SK-N-SH (cell line): ENCODE measurements at regions not wholly inside any gene's neighbourhood (a gene's known extent, or its start where the extent isn't known, plus 50 kb on each side); places are given as distances from the start of the nearest gene placed in this dataset.

Experiments used
- EP300 ChIP-seq, 2 experiments: IDR thresholded peaks; 2 replicates each; pipeline versions ENCODE4 v1.4.0 to v1.6.1; 2012; ENCODE audit warnings: borderline replicate concordance in 1 of 2, low read depth in 1 of 2, low read length in 1 of 2
- NRF1 ChIP-seq: IDR thresholded peaks from 2 replicates; pipeline ENCODE4 v1.6.1; 2012; ENCODE audit warnings: low read depth, mild to moderate bottlenecking, low read length
- TAF1 ChIP-seq: IDR thresholded peaks from 2 replicates; pipeline ENCODE4 v1.6.1; 2012; ENCODE audit warnings: low read depth, mild to moderate bottlenecking, low read length, moderate library complexity, borderline replicate concordance
- TF ChIP-seq, protein P1 (sequence below): fragments of 200-600 bp; sonication (generic); IDR thresholded peaks from 2 replicates; pipeline ENCODE4 v1.6.1; 2017; ENCODE audit warnings: antibody characterized with exemption, mild to moderate bottlenecking, moderate library complexity
- TF ChIP-seq, protein P2 (sequence below): IDR thresholded peaks from 2 replicates; pipeline ENCODE4 v1.6.1; 2012; ENCODE audit warnings: mild to moderate bottlenecking, low read depth, low read length, moderate library complexity

DNA sequence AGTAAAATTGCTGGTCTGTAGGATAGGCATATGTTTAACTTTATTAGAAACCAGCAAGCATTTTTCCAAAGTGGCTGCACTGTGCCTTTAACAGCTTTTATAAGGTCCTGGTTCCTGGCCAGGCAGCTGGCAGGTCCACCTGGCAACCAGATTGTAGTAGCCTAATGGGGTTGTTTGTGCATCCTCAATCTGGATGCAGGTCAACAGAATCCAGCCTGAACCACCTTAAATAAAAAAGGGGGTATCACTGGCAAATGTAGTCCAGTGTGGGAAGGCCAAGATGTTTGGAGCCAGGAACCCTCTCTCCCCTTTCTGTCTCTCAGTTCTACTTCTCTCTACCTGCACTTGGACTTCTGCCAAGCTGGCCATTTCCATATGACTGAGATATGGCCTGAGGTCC lies 200.3 kb downstream of the ZNF621 start:
- TF ChIP-seq, protein P1, sequence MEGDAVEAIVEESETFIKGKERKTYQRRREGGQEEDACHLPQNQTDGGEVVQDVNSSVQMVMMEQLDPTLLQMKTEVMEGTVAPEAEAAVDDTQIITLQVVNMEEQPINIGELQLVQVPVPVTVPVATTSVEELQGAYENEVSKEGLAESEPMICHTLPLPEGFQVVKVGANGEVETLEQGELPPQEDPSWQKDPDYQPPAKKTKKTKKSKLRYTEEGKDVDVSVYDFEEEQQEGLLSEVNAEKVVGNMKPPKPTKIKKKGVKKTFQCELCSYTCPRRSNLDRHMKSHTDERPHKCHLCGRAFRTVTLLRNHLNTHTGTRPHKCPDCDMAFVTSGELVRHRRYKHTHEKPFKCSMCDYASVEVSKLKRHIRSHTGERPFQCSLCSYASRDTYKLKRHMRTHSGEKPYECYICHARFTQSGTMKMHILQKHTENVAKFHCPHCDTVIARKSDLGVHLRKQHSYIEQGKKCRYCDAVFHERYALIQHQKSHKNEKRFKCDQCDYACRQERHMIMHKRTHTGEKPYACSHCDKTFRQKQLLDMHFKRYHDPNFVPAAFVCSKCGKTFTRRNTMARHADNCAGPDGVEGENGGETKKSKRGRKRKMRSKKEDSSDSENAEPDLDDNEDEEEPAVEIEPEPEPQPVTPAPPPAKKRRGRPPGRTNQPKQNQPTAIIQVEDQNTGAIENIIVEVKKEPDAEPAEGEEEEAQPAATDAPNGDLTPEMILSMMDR = no peak
- TF ChIP-seq, protein P2, sequence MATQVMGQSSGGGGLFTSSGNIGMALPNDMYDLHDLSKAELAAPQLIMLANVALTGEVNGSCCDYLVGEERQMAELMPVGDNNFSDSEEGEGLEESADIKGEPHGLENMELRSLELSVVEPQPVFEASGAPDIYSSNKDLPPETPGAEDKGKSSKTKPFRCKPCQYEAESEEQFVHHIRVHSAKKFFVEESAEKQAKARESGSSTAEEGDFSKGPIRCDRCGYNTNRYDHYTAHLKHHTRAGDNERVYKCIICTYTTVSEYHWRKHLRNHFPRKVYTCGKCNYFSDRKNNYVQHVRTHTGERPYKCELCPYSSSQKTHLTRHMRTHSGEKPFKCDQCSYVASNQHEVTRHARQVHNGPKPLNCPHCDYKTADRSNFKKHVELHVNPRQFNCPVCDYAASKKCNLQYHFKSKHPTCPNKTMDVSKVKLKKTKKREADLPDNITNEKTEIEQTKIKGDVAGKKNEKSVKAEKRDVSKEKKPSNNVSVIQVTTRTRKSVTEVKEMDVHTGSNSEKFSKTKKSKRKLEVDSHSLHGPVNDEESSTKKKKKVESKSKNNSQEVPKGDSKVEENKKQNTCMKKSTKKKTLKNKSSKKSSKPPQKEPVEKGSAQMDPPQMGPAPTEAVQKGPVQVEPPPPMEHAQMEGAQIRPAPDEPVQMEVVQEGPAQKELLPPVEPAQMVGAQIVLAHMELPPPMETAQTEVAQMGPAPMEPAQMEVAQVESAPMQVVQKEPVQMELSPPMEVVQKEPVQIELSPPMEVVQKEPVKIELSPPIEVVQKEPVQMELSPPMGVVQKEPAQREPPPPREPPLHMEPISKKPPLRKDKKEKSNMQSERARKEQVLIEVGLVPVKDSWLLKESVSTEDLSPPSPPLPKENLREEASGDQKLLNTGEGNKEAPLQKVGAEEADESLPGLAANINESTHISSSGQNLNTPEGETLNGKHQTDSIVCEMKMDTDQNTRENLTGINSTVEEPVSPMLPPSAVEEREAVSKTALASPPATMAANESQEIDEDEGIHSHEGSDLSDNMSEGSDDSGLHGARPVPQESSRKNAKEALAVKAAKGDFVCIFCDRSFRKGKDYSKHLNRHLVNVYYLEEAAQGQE = no peak
- TF ChIP-seq TAF1 (no peak), EP300 (IDR thresholded peaks at IDR 0.05; ENCODE audit: borderline replicate concordance in 1 of 2, low read depth in 1 of 2, low read length in 1 of 2) (0 out of 4 replicates have a peak, but pooled peaks of 1 of the 2 experiments have one; percentile 19), NRF1 (no peak)
